ENCODE measurements at regions not wholly inside any gene's neighbourhood (a gene's known extent, or its start where the extent isn't known, plus 50 kb on each side); places are given as distances from the start of the nearest gene placed in this dataset.
"Not testable (repeated sequence)": the region's sequence is repeated elsewhere in the genome, so short reads cannot be mapped to it uniquely, and the experiment has no call there.

DNA sequence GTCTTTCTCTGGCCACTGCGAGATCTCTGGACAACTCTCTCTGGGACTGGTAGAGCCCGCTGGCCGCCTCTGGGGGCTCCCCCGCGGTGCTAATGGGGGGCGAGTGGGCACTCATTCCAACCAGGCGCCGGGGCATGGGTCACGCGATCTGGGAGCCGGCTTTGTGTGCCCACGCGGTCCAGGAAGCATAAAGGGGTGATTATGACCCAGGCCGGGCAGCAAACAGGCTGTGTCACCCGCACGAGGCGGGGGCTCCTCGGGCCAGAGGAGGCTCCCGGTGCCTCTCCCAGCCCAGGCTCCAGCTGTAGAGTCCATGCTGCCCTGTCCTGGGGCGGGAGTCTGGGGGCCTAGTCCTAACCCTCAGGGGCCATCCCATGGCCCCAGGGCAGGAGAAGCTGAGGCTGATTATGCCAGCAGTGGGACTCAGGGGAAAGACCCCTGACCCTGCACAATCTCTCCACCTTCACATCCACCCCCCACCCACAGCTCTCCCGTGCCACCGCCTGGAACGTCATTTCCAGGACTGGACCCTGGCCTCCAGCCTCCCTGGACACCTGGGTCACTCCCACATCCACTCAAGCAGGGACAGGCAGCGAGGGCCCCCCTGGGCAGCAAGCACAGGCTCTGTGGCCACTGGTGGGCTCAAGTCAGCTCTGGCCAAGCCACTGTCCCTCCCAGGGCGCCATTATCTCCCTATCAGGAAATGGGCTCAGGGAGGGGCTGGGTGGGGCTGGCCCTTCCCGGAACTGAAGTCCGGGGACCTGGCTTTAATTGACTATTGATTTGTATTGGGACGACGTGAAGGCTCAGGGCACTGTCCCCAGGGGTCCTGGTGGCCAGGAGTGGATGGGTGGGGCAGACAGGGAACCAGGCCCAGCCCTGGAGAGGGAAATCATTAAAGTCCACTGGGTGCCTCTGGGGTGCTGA, 50.0 kb downstream of the PTPRS start:
- DNase-seq (ENCODE audit: low read depth in 2 of 2) = no peak

DNA sequence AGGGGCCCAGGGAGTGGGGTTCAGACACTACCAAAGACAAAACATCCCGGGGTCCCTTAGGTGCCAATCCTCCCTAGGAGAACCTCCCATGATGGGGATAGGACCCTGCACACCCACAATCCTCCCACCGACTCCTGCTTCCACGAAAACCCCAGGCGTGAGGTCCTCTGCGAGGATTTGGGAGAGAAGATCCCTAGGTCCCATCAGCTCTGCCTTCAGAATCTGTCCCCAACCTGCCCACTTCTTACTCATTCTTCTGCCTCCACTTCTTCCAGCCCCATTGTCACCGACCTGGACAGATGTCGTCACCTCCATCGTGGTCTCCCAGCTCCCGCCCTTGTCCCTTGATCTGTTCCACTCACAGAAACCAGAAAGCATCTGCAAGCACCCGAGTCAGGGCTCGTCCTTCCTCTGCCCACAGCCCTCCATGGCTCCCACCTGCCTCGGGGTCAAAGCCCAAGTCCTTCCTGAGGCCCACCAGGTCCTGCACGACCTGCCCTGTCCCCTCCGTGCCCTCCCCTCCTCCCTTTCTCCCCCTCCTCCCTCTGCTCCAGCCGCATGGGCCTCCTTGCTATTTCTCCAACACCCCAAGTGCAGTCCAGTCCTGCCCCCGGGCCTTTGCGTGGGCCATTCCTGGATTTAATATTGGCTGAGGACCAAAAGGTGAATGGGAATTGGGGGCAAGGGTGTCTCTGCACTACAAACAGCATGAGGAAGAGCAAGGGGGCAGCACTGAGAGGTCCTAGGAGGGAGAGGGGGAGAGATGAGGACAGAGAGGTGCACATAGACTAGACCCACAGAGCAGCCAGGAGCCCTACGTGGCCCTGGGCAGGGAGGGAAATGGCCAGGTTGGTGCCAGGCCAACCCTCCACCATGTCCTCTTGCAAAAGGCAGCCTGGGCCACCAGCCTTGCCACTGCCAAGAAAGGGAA, 51.3 kb downstream of the PTPRS start:
- DNase-seq (ENCODE audit: low read depth in 2 of 2) = no peak

DNA sequence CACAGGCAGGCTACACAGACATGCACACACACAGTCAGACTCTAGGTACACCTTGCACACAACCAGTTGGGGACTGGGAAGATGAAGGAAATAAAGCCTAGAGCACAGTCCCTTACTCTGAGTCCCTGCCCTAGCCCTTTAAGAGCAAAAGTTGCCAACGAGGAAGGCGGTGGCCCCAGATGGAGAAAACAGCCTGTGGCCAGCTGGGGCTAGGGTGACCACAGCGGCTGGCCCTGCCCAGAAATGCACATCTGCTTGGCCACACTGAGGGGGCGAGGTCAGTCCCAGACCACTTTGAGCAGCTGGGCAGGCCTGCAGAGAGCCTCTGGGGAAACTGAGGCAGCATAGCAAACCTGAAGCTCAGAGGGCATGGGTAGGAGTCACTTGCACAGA, 52.3 kb downstream of the PTPRS start:
- no peak for DNase-seq (ENCODE audit: low read depth in 2 of 2)

DNA sequence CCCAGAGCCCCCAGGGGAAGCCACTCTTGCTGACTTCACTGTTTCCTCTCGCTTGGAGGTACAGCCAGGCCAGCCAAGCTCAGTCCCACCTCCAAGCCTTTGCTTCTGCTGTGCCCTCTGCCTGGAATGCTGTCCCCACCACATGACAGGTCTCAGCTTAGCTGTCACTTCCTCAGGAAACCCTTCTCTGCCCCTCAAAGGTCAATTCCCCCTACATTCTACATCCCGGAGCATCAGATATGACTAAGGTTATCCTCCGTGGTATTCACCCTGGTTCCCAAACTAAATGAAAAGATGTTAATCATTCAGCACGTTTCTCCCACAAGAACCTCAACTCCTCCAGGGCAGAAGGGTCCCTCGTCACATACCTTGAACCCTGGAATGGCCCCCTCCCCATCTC, 53.5 kb downstream of the PTPRS start:
- no peak for DNase-seq (ENCODE audit: low read depth in 2 of 2)

DNA sequence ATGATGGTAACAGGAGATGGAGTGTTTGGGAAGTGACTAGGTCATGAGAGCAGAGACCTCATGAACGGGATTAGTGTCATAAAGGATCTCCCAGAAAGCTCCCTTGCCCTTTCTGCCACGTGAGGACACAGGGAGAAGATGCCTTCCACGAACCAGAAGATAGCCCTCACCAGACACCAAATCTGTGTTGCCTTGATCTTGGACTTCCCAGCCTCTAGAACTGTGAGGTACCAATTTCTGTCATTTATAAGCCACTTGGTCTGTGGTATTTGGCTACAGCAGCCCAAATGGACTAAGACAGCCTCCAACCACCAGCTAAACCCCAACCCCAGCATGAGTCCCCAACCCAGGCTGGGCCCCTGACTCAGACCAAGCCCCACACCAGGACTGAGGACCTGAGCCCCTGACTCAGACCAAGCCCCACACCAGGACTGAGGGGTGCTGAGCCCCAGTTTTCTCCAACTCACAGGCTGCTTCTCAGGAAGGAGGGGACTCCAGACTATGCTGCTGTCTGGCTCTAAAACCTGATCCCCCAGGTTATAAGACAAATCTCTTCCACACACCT, 54.1 kb downstream of the PTPRS start:
- no peak for DNase-seq (ENCODE audit: low read depth in 2 of 2)

DNA sequence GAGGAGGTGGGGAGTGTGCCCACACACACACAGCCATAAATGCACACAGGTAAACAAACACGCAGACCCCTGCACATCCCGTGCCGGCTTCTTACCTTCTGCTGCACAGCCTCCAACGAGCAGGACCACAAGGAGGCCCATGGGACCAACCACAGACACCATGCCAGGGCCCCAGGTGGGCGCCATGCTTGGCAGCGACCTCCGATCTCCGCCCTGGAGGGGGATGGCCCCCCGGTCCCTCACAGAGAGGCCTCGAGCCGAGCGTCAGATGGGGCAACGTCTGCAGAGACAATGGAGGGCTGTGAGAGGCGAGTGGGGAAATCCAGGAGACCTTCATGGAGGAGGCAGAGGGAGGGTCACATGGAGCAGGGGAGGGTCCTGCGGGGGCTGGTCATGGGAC, 54.7 kb downstream of the PTPRS start:
- no peak for DNase-seq (ENCODE audit: low read depth in 2 of 2)

DNA sequence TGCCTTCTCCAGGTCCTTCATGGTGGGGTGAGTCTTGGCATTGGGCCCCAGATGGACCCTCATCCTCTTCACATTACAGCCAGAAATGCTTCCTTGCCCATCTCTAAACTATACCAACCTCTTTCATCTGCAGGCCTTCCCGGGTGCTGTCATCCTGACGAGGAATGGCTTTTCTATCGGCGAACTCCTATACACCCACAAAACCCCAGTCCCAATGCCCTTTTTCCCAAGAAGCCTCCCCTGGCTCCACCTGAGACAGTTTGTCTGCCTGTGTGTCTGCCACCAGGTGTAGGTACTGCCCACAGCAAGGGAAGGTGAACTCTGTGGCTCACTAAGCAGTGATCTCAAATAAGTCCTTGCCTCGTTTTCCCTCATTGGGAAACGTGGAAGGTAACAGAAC, 55.3 kb downstream of the PTPRS start:
- DNase-seq (ENCODE audit: low read depth in 2 of 2) = no peak

DNA sequence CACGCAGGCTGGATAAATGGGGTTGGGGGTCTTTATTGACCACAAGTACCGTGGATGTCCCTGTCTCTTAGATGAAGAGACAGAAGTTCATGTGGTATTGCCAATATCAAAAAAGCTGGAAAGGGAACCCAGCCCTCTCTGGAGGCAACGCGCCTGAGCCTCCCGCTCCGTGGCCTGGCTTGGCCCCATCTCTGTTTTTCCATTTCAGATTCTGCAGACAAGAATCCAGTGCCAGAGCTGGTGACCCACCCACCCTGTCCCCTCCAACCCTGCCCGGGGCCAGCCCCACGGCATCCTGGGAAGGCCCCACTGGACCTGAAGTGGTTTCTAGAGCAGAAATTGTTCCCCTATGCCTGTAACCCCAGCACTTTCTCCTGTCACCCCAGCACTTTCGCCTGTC, 57.7 kb downstream of the PTPRS start:
- DNase-seq (ENCODE audit: low read depth in 2 of 2) = no peak

DNA sequence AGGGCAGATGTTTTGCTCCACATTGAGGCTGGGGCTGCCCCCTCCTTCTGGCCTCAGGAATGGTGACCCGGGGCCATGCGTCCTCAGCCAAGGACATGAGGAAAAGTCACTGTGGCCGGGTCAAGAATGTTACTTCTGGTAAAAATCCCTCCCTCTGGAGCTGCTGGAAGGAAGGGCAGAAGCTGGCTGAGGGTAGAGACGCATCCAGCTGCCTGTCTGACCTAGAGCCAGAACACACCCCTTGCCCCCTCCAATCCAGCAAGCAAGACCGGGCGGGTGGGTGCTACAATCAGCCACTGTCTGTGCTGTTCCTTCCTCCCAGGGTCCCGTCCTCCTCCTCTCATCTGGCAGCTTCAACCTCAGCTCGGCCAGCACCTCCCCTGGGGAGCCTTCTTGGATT, 59.0 kb downstream of the PTPRS start:
- DNase-seq (ENCODE audit: low read depth in 2 of 2) = no peak

DNA sequence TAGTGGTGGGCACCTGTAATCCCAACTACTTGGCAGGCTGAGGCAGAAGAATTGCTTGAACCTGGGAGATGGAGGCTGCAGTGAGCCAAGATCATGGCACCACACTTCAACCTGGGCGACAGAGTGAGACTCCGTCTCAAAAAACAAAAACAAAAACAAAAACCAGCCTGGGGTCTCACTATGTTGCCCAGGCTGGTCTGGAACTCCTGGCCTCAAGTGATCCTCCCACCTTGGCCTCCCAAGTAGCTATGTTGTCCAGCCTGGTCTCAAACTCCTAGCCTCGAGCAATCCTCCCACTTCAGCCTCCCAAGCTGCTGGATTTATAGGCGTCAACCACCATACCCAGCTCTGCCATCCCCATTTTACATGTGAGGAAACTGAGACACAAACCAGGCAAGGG, 64.9 kb downstream of the PTPRS start:
- not testable (repeated sequence) for DNase-seq (ENCODE audit: low read depth in 2 of 2)

DNA sequence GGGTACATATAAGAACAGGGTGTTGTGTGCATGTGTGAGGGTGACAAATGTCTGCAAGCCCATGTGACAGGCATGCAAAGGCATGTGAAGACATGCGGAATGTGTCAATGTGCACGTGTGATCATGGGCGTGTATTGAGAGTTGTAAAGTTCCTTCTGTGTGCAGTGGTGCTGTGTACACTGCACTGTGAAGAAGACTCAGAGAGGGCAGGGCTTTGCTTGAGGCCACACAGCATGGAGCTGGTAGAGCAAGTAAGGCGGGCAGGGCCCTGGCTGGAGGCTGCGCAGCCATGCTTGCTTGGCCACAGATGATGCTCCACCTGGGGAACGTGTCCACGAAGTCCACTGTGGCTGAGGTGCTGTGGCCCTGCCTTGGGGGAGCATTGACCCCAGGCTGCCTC, 66.8 kb downstream of the PTPRS start:
- DNase-seq (ENCODE audit: low read depth in 2 of 2) = no peak

DNA sequence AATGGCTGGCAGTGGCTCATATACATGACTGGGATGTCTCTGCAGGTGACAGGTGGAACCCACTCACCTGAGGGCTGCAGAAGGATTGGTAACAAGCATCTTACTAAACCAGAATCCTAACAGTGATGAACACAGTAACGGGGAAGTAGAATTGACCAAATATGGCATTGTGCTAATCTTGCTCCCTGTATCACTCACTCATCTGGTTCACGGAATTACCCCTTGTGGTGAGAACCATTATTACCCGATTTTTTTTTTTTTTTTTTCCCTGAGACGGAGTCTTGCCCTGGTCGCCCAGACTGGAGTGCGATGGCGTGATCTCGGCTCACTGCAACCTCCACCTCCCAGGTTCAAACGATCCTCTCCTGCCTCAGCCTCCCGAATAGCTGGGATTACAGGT, 69.5 kb downstream of the PTPRS start:
- no peak for DNase-seq (ENCODE audit: low read depth in 2 of 2)

DNA sequence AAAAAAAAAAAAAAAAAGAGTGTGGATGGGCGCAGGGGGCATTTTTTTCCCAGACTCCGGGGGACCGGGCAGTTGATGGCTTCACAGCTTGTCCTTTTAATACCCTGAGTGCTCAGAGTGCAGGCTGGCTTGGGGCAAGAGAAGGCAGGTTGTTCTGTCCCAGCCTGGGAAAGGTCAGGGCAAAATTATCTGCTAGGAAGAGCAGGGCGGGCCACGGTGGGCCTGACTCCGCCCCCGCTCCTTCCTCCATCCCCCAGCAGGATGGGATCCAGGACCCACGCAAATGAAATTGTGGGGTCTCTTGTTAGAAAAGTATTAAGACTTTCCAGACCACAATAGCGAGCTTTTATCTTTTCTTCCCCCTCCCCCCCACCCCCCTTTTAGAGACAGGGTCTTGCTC, 70.7 kb downstream of the PTPRS start:
- no peak for DNase-seq (ENCODE audit: low read depth in 2 of 2)

DNA sequence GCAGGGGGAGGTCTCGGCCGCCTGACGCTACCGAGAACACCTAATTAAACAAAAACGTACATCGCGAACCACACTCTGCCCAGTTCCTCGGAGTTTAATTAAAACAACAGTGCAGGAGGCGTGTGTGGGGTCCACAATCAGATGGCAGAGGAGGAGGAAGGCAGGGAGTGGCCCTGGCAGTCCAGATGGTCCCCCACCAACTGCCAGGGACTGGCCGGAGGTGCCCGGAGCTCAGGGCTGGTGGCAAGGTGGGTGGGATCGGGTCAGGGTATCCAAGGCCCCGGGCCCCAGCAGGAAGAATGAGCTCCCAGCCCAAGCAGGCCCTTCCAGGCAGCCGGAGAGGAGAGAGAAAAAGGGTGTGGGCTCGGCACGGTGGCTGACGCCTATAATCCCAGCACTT, 71.3 kb downstream of the PTPRS start:
- DNase-seq (ENCODE audit: low read depth in 2 of 2) = no peak

DNA sequence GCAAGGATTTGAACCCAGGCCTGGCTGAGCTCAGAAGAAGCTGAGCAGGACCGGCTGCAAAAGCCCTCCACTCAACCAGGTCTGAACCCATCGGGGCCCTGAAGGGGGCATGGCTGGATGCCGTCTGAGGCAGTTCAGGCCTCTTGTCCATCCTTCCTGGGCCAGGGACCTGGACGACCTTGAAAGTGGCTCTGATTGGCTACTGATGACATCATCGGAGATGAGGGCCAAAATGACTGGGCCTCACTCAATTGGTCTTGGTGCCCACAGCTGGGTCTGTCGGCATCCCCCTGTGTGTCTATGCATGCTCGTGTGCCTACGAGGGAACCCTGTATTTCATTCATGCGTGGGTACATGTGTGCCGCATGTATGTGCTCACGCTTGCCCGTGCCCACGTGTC, 71.8 kb downstream of the PTPRS start:
- no peak for DNase-seq (ENCODE audit: low read depth in 2 of 2)

DNA sequence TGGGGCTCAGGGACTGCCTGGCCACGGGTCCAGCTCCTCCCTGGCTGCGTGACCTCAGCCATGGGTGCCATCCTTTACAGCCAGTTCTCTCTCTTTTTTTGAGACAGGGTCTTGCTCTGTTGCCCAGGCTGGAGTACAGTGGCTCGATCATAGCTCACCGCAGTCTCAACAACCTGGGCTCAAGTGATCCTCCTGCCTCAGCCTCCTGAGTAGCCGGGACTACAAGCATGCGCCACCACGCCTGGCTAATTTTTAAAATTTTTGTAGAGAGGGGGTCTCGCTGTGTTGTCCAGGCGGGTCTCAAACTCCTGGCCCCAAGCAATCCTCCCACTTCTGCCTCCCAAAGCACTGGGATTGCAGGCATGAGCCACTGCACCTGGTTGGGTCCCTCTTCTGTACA, 75.4 kb downstream of the PTPRS start:
- no peak for DNase-seq (ENCODE audit: low read depth in 2 of 2)

DNA sequence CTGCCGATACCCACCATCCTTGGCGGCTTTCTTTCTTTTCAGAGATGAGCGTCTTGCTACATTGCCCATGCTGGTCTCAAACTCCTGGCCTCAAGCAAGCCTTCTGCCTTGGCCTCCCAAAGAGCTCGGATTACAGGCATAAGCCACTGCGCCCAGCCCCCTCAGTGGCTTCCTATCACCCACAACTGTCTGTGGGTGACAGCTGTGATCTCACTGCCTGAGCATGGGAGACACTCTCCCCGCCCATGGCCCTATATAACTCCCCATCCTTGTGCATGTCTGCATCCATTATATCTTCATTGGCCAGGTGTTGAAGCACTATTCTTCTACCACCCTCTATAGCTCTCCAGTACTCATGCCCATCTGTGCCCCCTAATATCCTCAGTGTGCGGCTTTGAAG, 76.2 kb downstream of the PTPRS start:
- no peak for DNase-seq (ENCODE audit: low read depth in 2 of 2)

DNA sequence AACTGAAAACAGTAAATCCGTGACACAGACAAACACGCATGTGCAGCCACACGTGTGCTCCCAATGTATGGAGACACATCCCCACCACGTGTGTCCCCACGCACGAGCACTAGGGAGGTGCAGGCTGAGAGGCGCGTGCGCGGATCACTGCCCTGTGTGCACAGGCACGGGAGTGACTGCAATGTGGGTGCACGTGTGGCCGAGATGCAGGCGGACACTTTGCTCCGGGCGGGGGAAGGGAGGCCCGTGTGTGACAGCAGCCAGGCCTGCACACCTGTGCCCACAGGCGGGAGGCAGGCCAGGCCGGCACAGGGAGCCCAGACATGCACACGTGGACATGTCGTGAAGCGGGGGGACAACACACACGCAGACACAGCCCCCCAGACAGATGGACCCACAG, 77.0 kb downstream of the PTPRS start:
- DNase-seq (ENCODE audit: low read depth in 2 of 2) = no peak

DNA sequence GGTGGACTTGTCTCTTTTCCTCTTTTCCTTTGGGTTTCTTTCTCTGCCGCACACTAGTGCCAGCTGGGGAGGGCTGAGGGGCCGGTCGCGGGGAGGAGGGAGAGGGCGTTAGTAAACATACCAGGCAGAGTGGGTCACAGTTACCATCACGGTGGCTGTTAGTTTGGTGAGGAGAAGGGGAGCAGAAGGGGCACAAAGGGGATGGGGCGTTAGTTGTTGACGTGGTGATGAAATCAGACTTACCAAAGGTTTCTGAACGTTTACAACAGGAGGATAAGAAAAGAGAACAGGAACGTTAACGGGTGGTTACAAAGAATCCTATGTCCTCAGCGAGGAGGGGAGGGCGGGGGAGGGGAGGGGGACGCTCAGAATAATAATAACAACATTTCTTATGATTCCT, 77.9 kb downstream of the PTPRS start:
- DNase-seq (ENCODE audit: low read depth in 2 of 2) = no peak

DNA sequence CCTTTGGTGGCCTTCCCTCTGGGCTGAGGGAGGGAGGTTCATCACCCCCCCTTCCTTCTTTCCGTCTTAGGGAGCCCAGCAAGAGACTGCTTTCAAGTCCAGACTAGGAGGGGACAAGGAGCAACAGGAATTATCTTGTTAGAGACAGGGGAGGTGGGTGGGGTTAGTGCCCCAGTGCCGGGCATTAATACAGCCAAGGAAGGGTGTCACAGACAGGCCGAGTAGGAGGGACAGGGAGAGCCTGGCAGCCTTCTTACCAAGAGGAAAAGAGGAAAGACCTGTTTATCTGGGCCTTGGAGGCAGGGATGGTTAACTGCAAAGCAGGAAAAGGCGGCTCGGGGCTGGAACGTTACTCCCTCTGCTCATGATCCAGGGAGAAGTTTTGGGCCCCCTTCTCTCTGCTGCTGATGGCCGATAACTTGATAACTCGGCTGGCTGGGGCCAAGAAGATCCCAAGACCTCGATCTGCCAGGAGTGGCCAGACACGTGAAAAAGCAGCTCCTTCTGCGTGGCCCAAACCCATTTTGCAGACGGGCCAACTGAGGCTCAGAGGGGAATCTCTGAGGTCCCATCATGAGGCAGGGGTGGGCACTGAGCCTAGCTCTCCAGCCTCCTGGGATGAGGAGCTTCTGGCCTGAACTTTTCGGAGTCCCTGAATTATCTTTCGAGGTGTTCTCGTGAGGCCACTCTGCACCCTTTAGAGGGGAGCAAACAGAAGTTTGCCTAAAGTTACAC, 79.3 kb downstream of the PTPRS start:
- DNase-seq (ENCODE audit: low read depth in 2 of 2) = no peak

DNA sequence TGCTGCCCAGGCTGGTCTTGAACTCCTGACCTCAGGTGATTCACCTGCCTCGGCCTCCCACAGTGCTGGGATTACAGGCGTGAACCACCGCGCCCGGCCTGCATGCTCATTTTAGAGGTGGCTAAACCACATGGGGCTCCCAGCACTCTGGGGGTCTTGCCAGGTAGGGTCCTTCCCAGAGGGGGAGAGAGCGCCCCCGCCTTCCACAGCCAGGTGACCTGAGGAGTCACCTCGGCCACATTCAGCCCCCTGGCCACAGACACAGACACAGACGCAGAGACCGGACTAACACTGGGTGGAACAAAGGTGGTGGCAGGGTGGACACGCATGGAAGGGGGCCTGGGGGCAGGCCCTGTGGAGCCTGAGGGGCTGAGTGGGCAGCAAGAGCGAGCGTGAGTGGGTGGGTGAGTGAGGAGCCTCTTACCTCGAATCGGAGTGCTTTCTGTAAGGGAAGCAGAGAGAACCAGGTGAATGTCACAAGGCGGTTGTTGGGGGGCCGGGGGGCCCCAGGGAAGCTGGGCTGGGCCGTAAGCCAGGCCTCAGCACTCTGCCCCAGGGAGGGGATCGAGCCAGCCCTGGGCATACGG, 80.1 kb downstream of the PTPRS start:
- no peak for DNase-seq (ENCODE audit: low read depth in 2 of 2)

DNA sequence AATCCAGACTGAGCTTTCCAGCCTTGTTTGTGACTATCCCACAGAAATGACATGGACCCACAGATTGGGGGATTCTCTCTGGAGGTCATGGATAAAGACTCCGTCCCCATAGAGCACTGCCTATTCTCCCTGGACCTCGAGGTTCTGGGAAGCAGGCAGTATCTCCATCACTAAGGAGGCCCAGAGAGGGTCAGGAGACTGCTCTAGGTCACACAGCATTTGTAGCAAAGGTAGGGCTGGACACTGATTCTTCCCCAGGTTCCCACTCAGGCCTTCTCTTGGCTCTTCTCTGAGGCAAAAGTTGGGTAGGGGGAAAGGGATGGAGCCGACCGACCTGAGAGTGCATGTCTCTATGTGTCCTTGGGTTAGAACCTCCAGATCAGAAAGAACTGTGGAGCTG, 80.9 kb downstream of the PTPRS start:
- DNase-seq (ENCODE audit: low read depth in 2 of 2) = no peak

Measured in activated CD4-positive, alpha-beta T cell treated with anti-CD3 and anti-CD28 coated beads for 24 hours (primary cell).